BJ (cell line): ENCODE measurements at regions not wholly inside any gene's neighbourhood (a gene's known extent, or its start where the extent isn't known, plus 50 kb on each side); places are given as distances from the start of the nearest gene placed in this dataset.

Source experiments
- CTCF ChIA-PET: fragments of 350-600 bp; formaldehyde crosslinking; extraction: SDS; loops from one replicate; lab custom pipeline; 2021; ENCODE audit warnings: antibody characterized with exemption, inconsistent platforms; lab: Yijun Ruan, JAX
- POLR2A ChIA-PET: fragments of 300-600 bp; sonication (Branson Sonifier 250); formaldehyde crosslinking; extraction: SDS; loops from one replicate; lab custom pipeline; 2021; ENCODE audit warnings: antibody characterized with exemption; lab: Charles Lee
- DNase-seq: peaks from one replicate; pipeline ENCODE4 v3.0.0-alpha.2; 2011; ENCODE audit warnings: low read depth
- H3K27me3 ChIP-seq: 2 replicates; pipeline ENCODE4 v1.6.0; 2011; ENCODE audit warnings: low read length; ENCODE audit not compliant: control insufficient read depth, insufficient read depth
- H3K36me3 ChIP-seq: 2 replicates; pipeline ENCODE4 v1.5.1; 2011; ENCODE audit warnings: low read length; ENCODE audit not compliant: control insufficient read depth, insufficient read depth
- H3K4me3 ChIP-seq: 2 replicates; pipeline ENCODE4 v1.5.1; 2011; ENCODE audit warnings: low read depth, mild to moderate bottlenecking, control low read depth, low read length
- CTCF ChIP-seq: IDR thresholded peaks from 2 replicates; pipeline ENCODE4 v1.5.1; 2011; ENCODE audit warnings: low read depth, mild to moderate bottlenecking, control low read depth, inconsistent platforms, low read length, moderate library complexity; ENCODE audit not compliant: insufficient read depth

DNA sequence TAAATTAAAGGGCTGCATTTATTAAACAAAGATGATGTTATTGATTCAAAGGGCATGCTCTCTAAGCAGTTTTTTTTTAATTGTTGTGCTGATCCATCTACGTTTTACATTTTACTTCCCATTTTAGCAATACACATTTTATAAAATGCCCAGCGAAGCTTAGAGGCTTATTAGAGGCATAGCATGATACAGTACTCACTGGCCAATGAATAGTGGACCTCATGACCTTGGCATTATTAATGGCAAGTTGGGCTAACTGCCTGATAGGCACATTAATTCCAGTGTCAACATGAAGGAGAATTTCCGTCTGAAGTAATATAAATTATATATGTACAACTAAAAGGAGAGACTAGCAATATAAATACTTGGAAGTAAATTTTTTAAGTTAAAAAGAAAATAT, 837.2 kb downstream of the EFNA5 start:
- no peaks in the 10 kb centered on the region for H3K36me3 ChIP-seq
- no peak for TF ChIP-seq CTCF
- no peak for DNase-seq
- POLR2A ChIA-PET = no interaction called here
- CTCF ChIA-PET = no interaction called here
- no peak overlapping the region for H3K4me3 ChIP-seq
- H3K27me3 ChIP-seq = no peaks in the 10 kb centered on the region

- H3K4me3 ChIP-seq = no peak overlapping the region
- POLR2A ChIA-PET = no interaction called here
- no peak for DNase-seq
- CTCF ChIA-PET = no interaction called here
- H3K36me3 ChIP-seq = no peaks in the 10 kb centered on the region
- no peaks in the 10 kb centered on the region for H3K27me3 ChIP-seq
- no peak for TF ChIP-seq CTCF
Observed at GRCh38 chr5:106827061-106827460, 843.7 kb downstream of the EFNA5 start.

- H3K36me3 ChIP-seq = no peaks in the 10 kb centered on the region
- CTCF ChIA-PET = no interaction called here
- POLR2A ChIA-PET = no interaction called here
- DNase-seq = no peak
- TF ChIP-seq CTCF = no peak
- H3K27me3 ChIP-seq = no peaks in the 10 kb centered on the region
- H3K4me3 ChIP-seq = no peak overlapping the region
Observed at GRCh38 chr5:106825374-106825773, 845.4 kb downstream of the EFNA5 start.

DNA sequence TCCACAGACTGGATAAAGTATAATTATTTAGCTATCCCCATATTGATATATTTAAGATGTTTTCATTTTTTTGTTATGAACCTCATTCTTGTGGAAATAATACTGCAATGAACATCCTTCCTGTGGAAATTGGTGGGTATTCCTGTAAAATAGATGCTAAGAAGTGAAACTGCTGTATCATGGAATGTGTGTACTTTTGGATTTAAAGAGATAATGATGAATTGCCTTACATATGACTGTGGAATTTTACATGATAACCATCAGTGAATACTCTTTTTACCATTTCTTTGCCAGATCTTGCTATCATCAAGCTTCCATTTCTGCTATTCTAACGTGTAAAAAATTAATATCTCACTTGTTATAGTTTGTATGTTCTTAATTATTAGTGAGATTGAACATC, 847.9 kb downstream of the EFNA5 start:
- POLR2A ChIA-PET = no interaction called here
- TF ChIP-seq CTCF = no peak
- no peak for DNase-seq

GRCh38 chr5:106818552-106818951, 852.2 kb downstream of the EFNA5 start:
- Histone ChIP-seq H3K27me3 (no peaks in the 10 kb centered on the region), H3K4me3 (no peak overlapping the region), H3K36me3 (no peaks in the 10 kb centered on the region)
- no peak for DNase-seq
- ChIA-PET CTCF (interaction anchor here (1.3 kb wide), 1 partner anchor 25 kb away, joined by 3 read pairs; no protein-coding TSS in a partner anchor), POLR2A (no interaction called here)
- TF ChIP-seq CTCF = no peak

More for the DNA sequence above, 847.9 kb downstream of the EFNA5 start:
- Histone ChIP-seq H3K4me3 (no peak overlapping the region), H3K27me3 (no peaks in the 10 kb centered on the region), H3K36me3 (no peaks in the 10 kb centered on the region)
- CTCF ChIA-PET = no interaction called here
